HEK293 (cell line): ENCODE measurements at regions not wholly inside any gene's neighbourhood (a gene's known extent, or its start where the extent isn't known, plus 50 kb on each side); places are given as distances from the start of the nearest gene placed in this dataset.

Source experiments
- GFI1B ChIP-seq: fragments of 450-650 bp; formaldehyde crosslinking; IDR thresholded peaks from 2 replicates; pipeline ENCODE4 v1.5.1; 2016; ENCODE audit warnings: missing biosample characterization, missing genetic modification characterization
- SP3 ChIP-seq: fragments of 450-650 bp; formaldehyde crosslinking; IDR thresholded peaks from 2 replicates; pipeline ENCODE4 v1.5.1; 2016; ENCODE audit warnings: missing biosample characterization, missing genetic modification characterization
- TCF7L2 ChIP-seq: IDR thresholded peaks from 2 replicates; pipeline ENCODE4 v1.6.1; 2011; ENCODE audit warnings: low read depth, mild to moderate bottlenecking, inconsistent platforms, low read length, moderate library complexity, borderline replicate concordance
- TRIM28 ChIP-seq: IDR thresholded peaks from 2 replicates; pipeline ENCODE4 v1.6.1; 2011; ENCODE audit warnings: low read length, control low read depth, borderline replicate concordance
- ZFP3 ChIP-seq: fragments of 450-650 bp; formaldehyde crosslinking; IDR thresholded peaks from 2 replicates; pipeline ENCODE4 v1.5.1; 2016; ENCODE audit warnings: low read depth, missing biosample characterization, missing genetic modification characterization
- ZFP41 ChIP-seq: fragments of 450-650 bp; formaldehyde crosslinking; IDR thresholded peaks from 2 replicates; pipeline ENCODE4 v1.5.1; 2016; ENCODE audit warnings: missing biosample characterization, missing genetic modification characterization, borderline replicate concordance
- ZNF223 ChIP-seq: fragments of 450-650 bp; formaldehyde crosslinking; IDR thresholded peaks from 2 replicates; pipeline ENCODE4 v1.5.1; 2016; ENCODE audit warnings: missing biosample characterization, missing genetic modification characterization
- ZNF350 ChIP-seq: fragments of 450-650 bp; formaldehyde crosslinking; IDR thresholded peaks from 2 replicates; pipeline ENCODE4 v1.5.0; 2017; ENCODE audit warnings: missing biosample characterization, mild to moderate bottlenecking, missing genetic modification characterization
- ZNF501 ChIP-seq: fragments of 450-650 bp; formaldehyde crosslinking; IDR thresholded peaks from 2 replicates; pipeline ENCODE4 v1.5.1; 2016; ENCODE audit warnings: missing biosample characterization, missing genetic modification characterization
- ZNF558 ChIP-seq: fragments of 450-650 bp; formaldehyde crosslinking; IDR thresholded peaks from 2 replicates; pipeline ENCODE4 v1.5.1; 2016; ENCODE audit warnings: missing biosample characterization, missing genetic modification characterization
- ZNF600 ChIP-seq: fragments of 450-650 bp; formaldehyde crosslinking; IDR thresholded peaks from 2 replicates; pipeline ENCODE4 v1.5.1; 2016; ENCODE audit warnings: missing biosample characterization, missing genetic modification characterization
- TF ChIP-seq, protein P1 (sequence below): sonication (generic); formaldehyde crosslinking; IDR thresholded peaks from 2 replicates; pipeline ENCODE4 v1.8.1; 2022; ENCODE audit warnings: mild to moderate bottlenecking, moderate library complexity, missing genetic modification reagents
- TF ChIP-seq, protein P2 (sequence below): fragments of 450-650 bp; formaldehyde crosslinking; IDR thresholded peaks from 2 replicates; pipeline ENCODE4 v1.5.1; 2016; ENCODE audit warnings: missing biosample characterization, missing genetic modification characterization
- TF ChIP-seq, protein P3 (sequence below): fragments of 450-650 bp; IDR thresholded peaks from 2 replicates; pipeline ENCODE4 v1.5.1; 2018; ENCODE audit warnings: missing biosample characterization, missing genetic modification characterization

DNA sequence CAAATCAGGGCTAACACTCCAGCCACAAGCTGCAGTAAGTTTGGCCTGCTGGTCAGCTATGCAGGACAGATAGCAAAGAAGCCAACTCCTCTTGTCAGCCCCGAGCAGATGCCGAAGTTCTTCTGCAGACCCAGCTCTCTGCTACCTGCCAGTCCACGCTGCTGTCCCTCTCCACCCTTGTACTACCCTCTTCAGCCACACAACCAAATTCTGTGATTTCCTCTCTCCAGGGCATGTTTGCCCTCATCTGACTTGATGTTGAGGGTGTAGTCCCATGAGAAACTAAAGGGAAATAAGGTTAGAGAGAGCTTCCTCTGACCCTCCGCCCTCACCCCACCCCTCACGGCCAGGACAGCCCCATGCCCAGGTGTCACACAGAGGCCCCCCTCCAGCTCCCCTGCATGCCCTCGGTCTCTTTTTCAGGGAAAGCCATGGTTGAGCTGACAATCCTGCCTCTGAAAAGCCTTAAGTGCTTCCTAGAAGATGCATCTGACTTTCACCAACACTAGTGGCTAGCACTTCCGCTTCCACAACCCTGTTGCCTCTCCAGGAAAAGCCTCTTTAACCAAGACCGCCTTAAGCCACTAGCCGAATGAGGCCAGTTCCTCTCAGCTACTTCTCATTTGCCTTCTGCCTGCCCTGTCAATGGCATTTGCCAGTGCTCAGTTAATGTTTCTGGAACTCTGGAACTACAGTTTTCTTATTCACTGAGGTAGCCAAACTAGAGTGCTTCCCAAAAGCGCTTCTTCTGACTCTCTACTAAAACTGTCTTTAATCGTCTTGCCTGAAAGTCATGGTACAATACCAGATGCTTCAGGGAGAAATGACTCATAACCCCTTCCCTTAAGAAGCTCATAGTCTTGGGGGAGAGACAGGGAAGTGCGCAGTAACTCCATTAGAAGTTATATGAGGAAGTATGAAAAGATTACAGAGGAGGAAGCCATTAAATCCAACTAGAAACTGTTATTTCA lies 300.4 kb upstream of the STT3B start:
- TF ChIP-seq ZNF350 (tag by site-specific recombination) = no peak
- TF ChIP-seq, protein P1, sequence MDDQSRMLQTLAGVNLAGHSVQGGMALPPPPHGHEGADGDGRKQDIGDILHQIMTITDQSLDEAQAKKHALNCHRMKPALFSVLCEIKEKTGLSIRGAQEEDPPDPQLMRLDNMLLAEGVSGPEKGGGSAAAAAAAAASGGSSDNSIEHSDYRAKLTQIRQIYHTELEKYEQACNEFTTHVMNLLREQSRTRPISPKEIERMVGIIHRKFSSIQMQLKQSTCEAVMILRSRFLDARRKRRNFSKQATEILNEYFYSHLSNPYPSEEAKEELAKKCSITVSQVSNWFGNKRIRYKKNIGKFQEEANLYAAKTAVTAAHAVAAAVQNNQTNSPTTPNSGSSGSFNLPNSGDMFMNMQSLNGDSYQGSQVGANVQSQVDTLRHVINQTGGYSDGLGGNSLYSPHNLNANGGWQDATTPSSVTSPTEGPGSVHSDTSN (CRISPR knock-in tag) = no peak
- TF ChIP-seq ZFP41 (tag by site-specific recombination) = no peak
- TF ChIP-seq SP3 (tag by site-specific recombination) = no peak
- no peak for TF ChIP-seq TRIM28
- TF ChIP-seq, protein P2, sequence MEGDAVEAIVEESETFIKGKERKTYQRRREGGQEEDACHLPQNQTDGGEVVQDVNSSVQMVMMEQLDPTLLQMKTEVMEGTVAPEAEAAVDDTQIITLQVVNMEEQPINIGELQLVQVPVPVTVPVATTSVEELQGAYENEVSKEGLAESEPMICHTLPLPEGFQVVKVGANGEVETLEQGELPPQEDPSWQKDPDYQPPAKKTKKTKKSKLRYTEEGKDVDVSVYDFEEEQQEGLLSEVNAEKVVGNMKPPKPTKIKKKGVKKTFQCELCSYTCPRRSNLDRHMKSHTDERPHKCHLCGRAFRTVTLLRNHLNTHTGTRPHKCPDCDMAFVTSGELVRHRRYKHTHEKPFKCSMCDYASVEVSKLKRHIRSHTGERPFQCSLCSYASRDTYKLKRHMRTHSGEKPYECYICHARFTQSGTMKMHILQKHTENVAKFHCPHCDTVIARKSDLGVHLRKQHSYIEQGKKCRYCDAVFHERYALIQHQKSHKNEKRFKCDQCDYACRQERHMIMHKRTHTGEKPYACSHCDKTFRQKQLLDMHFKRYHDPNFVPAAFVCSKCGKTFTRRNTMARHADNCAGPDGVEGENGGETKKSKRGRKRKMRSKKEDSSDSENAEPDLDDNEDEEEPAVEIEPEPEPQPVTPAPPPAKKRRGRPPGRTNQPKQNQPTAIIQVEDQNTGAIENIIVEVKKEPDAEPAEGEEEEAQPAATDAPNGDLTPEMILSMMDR (tag by site-specific recombination) = no peak
- TF ChIP-seq, protein P3, sequence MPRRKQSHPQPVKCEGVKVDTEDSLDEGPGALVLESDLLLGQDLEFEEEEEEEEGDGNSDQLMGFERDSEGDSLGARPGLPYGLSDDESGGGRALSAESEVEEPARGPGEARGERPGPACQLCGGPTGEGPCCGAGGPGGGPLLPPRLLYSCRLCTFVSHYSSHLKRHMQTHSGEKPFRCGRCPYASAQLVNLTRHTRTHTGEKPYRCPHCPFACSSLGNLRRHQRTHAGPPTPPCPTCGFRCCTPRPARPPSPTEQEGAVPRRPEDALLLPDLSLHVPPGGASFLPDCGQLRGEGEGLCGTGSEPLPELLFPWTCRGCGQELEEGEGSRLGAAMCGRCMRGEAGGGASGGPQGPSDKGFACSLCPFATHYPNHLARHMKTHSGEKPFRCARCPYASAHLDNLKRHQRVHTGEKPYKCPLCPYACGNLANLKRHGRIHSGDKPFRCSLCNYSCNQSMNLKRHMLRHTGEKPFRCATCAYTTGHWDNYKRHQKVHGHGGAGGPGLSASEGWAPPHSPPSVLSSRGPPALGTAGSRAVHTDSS (tag by site-specific recombination) = no peak
- no peak for TF ChIP-seq ZFP3
- no peak for TF ChIP-seq ZNF501 (tag by site-specific recombination)
- no peak for TF ChIP-seq GFI1B
- TF ChIP-seq ZNF558 (tag by site-specific recombination) = no peak
- no peak for TF ChIP-seq ZNF223 (tag by site-specific recombination)
- no peak for TF ChIP-seq ZNF600
- no peak for TF ChIP-seq TCF7L2
